Nephron progenitor cell (in vitro differentiated cells): ENCODE measurements at regions not wholly inside any gene's neighbourhood (a gene's known extent, or its start where the extent isn't known, plus 50 kb on each side); places are given as distances from the start of the nearest gene placed in this dataset.

Experiments used
- DNase-seq: peaks from one replicate; pipeline ENCODE4 v3.0.0; 2021
- H3K27ac Mint-ChIP-seq: 2 replicates; pipeline ENCODE4 v1.8.0; 2021; ENCODE audit warnings: mild to moderate bottlenecking, moderate library complexity, mixed read lengths
- H3K27me3 Mint-ChIP-seq: 2 replicates; pipeline ENCODE4 v1.8.0; 2021; ENCODE audit warnings: mild to moderate bottlenecking, low read depth, mixed read lengths; ENCODE audit not compliant: poor library complexity
- H3K36me3 Mint-ChIP-seq: 2 replicates; pipeline ENCODE4 v1.8.0; 2021; ENCODE audit warnings: low read depth, mixed read lengths
- H3K4me1 Mint-ChIP-seq: 2 replicates; pipeline ENCODE4 v1.8.0; 2021; ENCODE audit warnings: mixed read lengths
- H3K4me3 Mint-ChIP-seq: 2 replicates; pipeline ENCODE4 v1.8.0; 2021; ENCODE audit warnings: mild to moderate bottlenecking, moderate library complexity, mixed read lengths
- H3K9me3 Mint-ChIP-seq: 2 replicates; pipeline ENCODE4 v1.8.0; 2021; ENCODE audit warnings: mild to moderate bottlenecking, moderate library complexity, mixed read lengths
- TF ChIP-seq, protein P1 (sequence below): fragments of 200-600 bp; sonication (generic); IDR thresholded peaks from 2 replicates; pipeline ENCODE4 v1.5.0; 2021; ENCODE audit warnings: antibody characterized with exemption

DNA sequence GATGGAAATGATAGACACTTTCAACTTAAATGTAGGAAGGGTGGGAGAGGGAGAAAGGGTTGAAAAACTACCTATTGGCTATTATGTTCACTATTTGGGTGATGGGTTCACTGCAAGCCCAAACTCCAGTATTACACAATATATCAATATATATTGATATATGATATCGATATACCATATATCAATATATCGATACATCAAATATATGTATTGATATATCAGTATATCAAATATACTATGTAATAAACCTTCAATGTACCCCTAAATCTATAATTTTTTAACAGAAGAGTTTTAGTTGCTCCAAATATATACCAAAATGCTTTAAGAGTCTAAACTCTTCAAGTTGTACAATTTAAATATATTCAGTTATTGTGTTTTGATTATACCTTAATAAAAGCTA, 302.0 kb upstream of the RGMB start:
- TF ChIP-seq, protein P1, sequence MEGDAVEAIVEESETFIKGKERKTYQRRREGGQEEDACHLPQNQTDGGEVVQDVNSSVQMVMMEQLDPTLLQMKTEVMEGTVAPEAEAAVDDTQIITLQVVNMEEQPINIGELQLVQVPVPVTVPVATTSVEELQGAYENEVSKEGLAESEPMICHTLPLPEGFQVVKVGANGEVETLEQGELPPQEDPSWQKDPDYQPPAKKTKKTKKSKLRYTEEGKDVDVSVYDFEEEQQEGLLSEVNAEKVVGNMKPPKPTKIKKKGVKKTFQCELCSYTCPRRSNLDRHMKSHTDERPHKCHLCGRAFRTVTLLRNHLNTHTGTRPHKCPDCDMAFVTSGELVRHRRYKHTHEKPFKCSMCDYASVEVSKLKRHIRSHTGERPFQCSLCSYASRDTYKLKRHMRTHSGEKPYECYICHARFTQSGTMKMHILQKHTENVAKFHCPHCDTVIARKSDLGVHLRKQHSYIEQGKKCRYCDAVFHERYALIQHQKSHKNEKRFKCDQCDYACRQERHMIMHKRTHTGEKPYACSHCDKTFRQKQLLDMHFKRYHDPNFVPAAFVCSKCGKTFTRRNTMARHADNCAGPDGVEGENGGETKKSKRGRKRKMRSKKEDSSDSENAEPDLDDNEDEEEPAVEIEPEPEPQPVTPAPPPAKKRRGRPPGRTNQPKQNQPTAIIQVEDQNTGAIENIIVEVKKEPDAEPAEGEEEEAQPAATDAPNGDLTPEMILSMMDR: no peak
- H3K36me3 Mint-ChIP-seq: no peaks in the 10 kb centered on the region
- no peak for DNase-seq
- H3K4me1 Mint-ChIP-seq: peaks cover 12% of the 10 kb centered on the region
- H3K4me3 Mint-ChIP-seq: no peak overlapping the region
- no peak overlapping the region for H3K27ac Mint-ChIP-seq
- no peaks in the 10 kb centered on the region for H3K9me3 Mint-ChIP-seq
- H3K27me3 Mint-ChIP-seq: no peaks in the 10 kb centered on the region

DNA sequence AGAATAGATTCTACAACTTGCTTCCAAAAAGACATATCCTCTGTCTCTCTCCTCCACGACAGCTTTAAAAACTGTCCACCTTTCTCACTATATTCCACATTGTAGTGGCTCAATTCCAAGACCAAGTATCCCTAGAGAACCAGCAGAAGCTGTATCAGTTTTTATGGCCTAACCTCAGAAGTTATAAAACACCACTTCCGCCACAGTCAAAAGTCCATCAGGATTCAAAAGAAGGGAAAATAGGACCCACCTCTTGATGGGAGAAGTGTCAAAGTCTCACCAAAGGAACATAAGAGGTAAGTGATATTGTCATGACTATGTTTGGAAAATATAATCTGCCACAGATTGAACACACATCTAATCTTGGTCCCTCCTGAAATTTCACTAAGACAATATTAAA, 299.2 kb upstream of the RGMB start:
- Mint-ChIP-seq H3K36me3 (no peaks in the 10 kb centered on the region), H3K27me3 (no peaks in the 10 kb centered on the region), H3K27ac (no peak overlapping the region), H3K4me1 (peaks cover 12% of the 10 kb centered on the region), H3K9me3 (no peaks in the 10 kb centered on the region), H3K4me3 (no peak overlapping the region)
- DNase-seq: no peak
- TF ChIP-seq, protein P1: no peak

DNA sequence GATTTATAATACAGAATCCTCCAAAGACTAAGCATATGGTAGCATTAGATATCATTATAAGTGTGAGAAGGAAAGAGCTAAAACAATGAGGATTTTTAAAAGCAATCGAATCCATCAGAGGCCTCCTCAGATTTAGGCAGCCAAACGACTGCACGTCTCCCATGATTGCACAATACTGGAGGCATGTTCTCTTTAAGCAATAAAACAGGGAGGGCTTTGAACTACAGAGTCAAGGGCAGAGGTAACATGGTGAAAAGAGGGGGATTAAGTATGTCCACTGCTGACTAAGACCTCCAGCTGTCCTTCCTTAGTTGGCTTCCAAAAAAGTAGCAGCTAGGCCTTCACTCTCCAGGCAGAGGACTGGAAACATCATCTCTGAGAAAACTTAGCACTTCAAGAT, 298.7 kb upstream of the RGMB start:
- DNase-seq: no peak
- peaks cover 12% of the 10 kb centered on the region for H3K4me1 Mint-ChIP-seq
- TF ChIP-seq, protein P1: no peak
- no peaks in the 10 kb centered on the region for H3K36me3 Mint-ChIP-seq
- H3K9me3 Mint-ChIP-seq: no peaks in the 10 kb centered on the region
- no peaks in the 10 kb centered on the region for H3K27me3 Mint-ChIP-seq
- H3K27ac Mint-ChIP-seq: no peak overlapping the region
- no peak overlapping the region for H3K4me3 Mint-ChIP-seq

DNA sequence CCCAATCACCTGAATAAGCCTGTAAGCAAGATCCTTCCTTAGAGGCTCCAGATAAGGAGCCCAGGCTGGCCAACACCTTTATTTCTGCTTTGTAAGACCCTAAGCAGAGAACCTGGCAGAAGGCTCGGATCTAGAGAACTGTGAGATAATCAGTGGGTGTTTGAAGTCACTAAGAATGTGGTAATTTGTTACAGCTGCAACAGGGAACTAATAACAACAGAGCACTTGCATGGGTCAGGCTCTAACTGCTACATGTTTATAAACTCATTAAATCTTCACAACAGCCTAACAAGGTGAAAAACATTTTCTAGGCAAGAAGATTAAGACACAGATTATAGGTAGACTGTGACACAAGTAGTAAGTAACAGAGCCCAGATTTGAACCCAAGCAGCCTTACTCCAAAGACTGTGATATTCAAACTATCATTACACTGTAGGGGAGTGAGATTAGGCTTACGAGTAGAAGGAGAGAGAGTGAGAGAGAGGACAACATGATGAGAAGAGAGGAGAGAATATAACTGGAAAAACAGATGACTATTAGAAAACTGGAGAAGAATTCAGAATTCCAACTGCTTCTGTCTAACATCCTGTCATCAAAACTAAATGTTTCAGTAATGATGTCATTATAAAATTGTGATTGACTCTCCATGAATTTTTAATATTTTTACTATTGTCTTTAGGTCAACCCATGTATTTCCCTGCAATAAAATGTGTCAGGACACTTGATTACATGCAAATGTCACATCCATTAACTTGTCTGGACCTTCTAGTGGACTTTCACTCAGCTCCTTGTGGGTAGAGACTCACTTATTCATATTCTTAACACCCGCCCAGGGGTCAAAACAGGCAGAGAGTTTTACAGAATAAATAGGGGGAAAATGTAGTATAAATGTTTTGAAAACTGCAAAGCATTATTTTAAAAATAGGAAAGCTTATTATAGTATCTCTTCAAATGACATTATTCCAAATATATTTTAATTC, 290.9 kb upstream of the RGMB start:
- no peak for DNase-seq
- Mint-ChIP-seq H3K27me3 (peaks cover 7% of the 10 kb centered on the region), H3K36me3 (no peaks in the 10 kb centered on the region), H3K27ac (no peak overlapping the region), H3K4me1 (no peaks in the 10 kb centered on the region), H3K9me3 (no peaks in the 10 kb centered on the region), H3K4me3 (no peak overlapping the region)
- TF ChIP-seq, protein P1: no peak

DNA sequence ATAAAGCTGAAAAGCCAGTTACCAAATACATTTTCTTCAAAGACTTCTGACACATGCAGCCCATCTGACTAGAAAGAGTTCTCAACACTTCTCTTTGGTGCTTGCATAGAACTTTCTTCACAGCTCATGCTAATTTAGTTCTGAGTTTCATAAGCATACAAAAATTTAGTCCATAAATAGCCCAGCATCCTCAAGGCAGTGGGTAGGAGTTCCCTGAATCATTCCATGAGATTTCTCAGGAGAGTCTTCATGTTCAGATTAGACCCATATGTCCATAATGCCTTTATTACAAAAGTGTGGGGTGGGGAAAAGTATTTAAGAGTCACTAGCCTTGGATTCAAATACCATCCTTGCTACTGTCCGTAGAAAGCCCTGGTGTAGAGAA, 290.2 kb upstream of the RGMB start:
- TF ChIP-seq, protein P1: no peak
- peaks cover 7% of the 10 kb centered on the region for H3K27me3 Mint-ChIP-seq
- DNase-seq: no peak
- H3K27ac Mint-ChIP-seq: no peak overlapping the region
- no peaks in the 10 kb centered on the region for H3K4me1 Mint-ChIP-seq
- H3K9me3 Mint-ChIP-seq: no peaks in the 10 kb centered on the region
- no peaks in the 10 kb centered on the region for H3K36me3 Mint-ChIP-seq
- no peak overlapping the region for H3K4me3 Mint-ChIP-seq

DNA sequence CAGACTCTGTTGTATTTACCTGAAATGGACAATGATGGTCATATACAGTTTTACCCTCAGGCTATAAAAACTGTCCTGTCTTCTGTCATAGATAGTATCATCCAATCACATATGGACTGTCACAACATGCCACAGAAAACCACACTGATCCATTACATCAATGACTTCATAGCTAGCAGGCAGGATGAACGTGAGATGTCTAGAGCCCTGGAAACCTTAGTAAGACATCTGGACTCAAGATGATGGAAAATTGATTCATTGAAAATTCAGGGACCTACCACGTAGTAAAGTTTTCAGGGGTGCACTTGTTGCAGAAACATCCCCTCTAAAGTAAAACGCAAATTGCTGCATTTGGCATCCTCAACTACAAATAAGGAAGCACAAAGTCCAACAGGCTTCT, 284.4 kb upstream of the RGMB start:
- no peaks in the 10 kb centered on the region for H3K4me1 Mint-ChIP-seq
- H3K9me3 Mint-ChIP-seq: peaks cover 20% of the 10 kb centered on the region
- DNase-seq: no peak
- no peak overlapping the region for H3K4me3 Mint-ChIP-seq
- H3K36me3 Mint-ChIP-seq: no peaks in the 10 kb centered on the region
- H3K27ac Mint-ChIP-seq: no peak overlapping the region
- H3K27me3 Mint-ChIP-seq: peaks cover 3% of the 10 kb centered on the region
- TF ChIP-seq, protein P1: no peak
